ENCODE measurements at regions not wholly inside any gene's neighbourhood (a gene's known extent, or its start where the extent isn't known, plus 50 kb on each side); places are given as distances from the start of the nearest gene placed in this dataset.

- TF ChIP-seq CTCF (IDR thresholded peaks at IDR 0.05; ENCODE audit: poor library complexity, severe bottlenecking): no peak
- no peak overlapping the region for H3K27ac ChIP-seq (ENCODE audit: poor library complexity, severe bottlenecking)
- ATAC-seq (ENCODE audit: low read depth): no peak
- H3K4me1 ChIP-seq (ENCODE audit: insufficient read depth, poor library complexity, severe bottlenecking): no peaks in the 10 kb centered on the region
- no peak overlapping the region for H3K4me3 ChIP-seq (ENCODE audit: severe bottlenecking)
- no peaks in the 10 kb centered on the region for H3K9me3 ChIP-seq (ENCODE audit: severe bottlenecking)
- no peak for DNase-seq (ENCODE audit: low spot score)
- no peaks in the 10 kb centered on the region for H3K36me3 ChIP-seq (ENCODE audit: low read depth)
- H3K27me3 ChIP-seq (ENCODE audit: insufficient read depth, poor library complexity, severe bottlenecking): no peaks in the 10 kb centered on the region
Observed at GRCh38 chr4:144817081-144817480, 171.1 kb downstream of the HHIP start.

GRCh38 chr4:144818136-144818535 lies 172.2 kb downstream of the HHIP start:
- ATAC-seq (ENCODE audit: low read depth) (0 out of 3 replicates have a peak, but pooled peaks have one; percentile 33), DNase-seq (ENCODE audit: low spot score) (no peak)
- H3K27ac ChIP-seq (ENCODE audit: poor library complexity, severe bottlenecking): no peak overlapping the region
- no peaks in the 10 kb centered on the region for H3K36me3 ChIP-seq (ENCODE audit: low read depth)
- H3K27me3 ChIP-seq (ENCODE audit: insufficient read depth, poor library complexity, severe bottlenecking): no peaks in the 10 kb centered on the region
- H3K4me3 ChIP-seq (ENCODE audit: severe bottlenecking): no peak overlapping the region
- TF ChIP-seq CTCF (IDR thresholded peaks at IDR 0.05; ENCODE audit: poor library complexity, severe bottlenecking): no peak
- H3K9me3 ChIP-seq (ENCODE audit: severe bottlenecking): no peaks in the 10 kb centered on the region
- H3K4me1 ChIP-seq (ENCODE audit: insufficient read depth, poor library complexity, severe bottlenecking): no peaks in the 10 kb centered on the region

- Histone ChIP-seq H3K4me3 (ENCODE audit: severe bottlenecking) (no peak overlapping the region), H3K4me1 (ENCODE audit: insufficient read depth, poor library complexity, severe bottlenecking) (no peaks in the 10 kb centered on the region), H3K27ac (ENCODE audit: poor library complexity, severe bottlenecking) (no peak overlapping the region), H3K36me3 (ENCODE audit: low read depth) (no peaks in the 10 kb centered on the region), H3K9me3 (ENCODE audit: severe bottlenecking) (no peaks in the 10 kb centered on the region), H3K27me3 (ENCODE audit: insufficient read depth, poor library complexity, severe bottlenecking) (no peaks in the 10 kb centered on the region)
- ATAC-seq (ENCODE audit: low read depth) (no peak), DNase-seq (ENCODE audit: low spot score) (no peak)
- TF ChIP-seq CTCF (IDR thresholded peaks at IDR 0.05; ENCODE audit: poor library complexity, severe bottlenecking): no peak
Observed at GRCh38 chr4:144819591-144819990, 173.6 kb downstream of the HHIP start.

GRCh38 chr4:144820011-144820727 lies 174.2 kb downstream of the HHIP start:
- Histone ChIP-seq H3K27ac (ENCODE audit: poor library complexity, severe bottlenecking) (no peak overlapping the region), H3K4me1 (ENCODE audit: insufficient read depth, poor library complexity, severe bottlenecking) (no peaks in the 10 kb centered on the region), H3K27me3 (ENCODE audit: insufficient read depth, poor library complexity, severe bottlenecking) (no peaks in the 10 kb centered on the region), H3K36me3 (ENCODE audit: low read depth) (no peaks in the 10 kb centered on the region), H3K9me3 (ENCODE audit: severe bottlenecking) (no peaks in the 10 kb centered on the region), H3K4me3 (ENCODE audit: severe bottlenecking) (no peak overlapping the region)
- no peak for TF ChIP-seq CTCF (IDR thresholded peaks at IDR 0.05; ENCODE audit: poor library complexity, severe bottlenecking)
- no peak for ATAC-seq (ENCODE audit: low read depth)
- DNase-seq (ENCODE audit: low spot score): no peak

- Histone ChIP-seq H3K27ac (ENCODE audit: poor library complexity, severe bottlenecking) (no peak overlapping the region), H3K4me3 (ENCODE audit: severe bottlenecking) (no peak overlapping the region), H3K27me3 (ENCODE audit: insufficient read depth, poor library complexity, severe bottlenecking) (no peaks in the 10 kb centered on the region), H3K36me3 (ENCODE audit: low read depth) (no peaks in the 10 kb centered on the region), H3K9me3 (ENCODE audit: severe bottlenecking) (no peaks in the 10 kb centered on the region), H3K4me1 (ENCODE audit: insufficient read depth, poor library complexity, severe bottlenecking) (no peaks in the 10 kb centered on the region)
- no peak for DNase-seq (ENCODE audit: low spot score)
- no peak for TF ChIP-seq CTCF (IDR thresholded peaks at IDR 0.05; ENCODE audit: poor library complexity, severe bottlenecking)
- ATAC-seq (ENCODE audit: low read depth): no peak
Observed at GRCh38 chr4:144820728-144821085, 174.8 kb downstream of the HHIP start.

Data from RWPE2 (cell line).